HepG2 (cell line): ENCODE measurements at regions not wholly inside any gene's neighbourhood (a gene's known extent, or its start where the extent isn't known, plus 50 kb on each side); places are given as distances from the start of the nearest gene placed in this dataset.

Experiments
- CAMTA2 ChIP-seq: sonication (generic); formaldehyde crosslinking; IDR thresholded peaks from 2 replicates; pipeline ENCODE4 v1.4.0; 2020; ENCODE audit warnings: mild to moderate bottlenecking, missing genetic modification reagents, borderline replicate concordance
- CCDC6 ChIP-seq: sonication (generic); formaldehyde crosslinking; IDR thresholded peaks from 2 replicates; pipeline ENCODE4 v1.8.1; 2022; ENCODE audit warnings: mild to moderate bottlenecking, missing genetic modification reagents, moderate library complexity
- CEBPG ChIP-seq: IDR thresholded peaks from 2 replicates; pipeline ENCODE4 v1.6.1; 2016
- E2F5 ChIP-seq: sonication (generic); formaldehyde crosslinking; conservative IDR thresholded peaks from 2 replicates; pipeline ENCODE4 v1.4.0; 2020; ENCODE audit warnings: missing genetic modification reagents
- FLYWCH1 ChIP-seq: sonication (generic); formaldehyde crosslinking; IDR thresholded peaks from 2 replicates; pipeline ENCODE4 v1.8.1; 2023; ENCODE audit warnings: mild to moderate bottlenecking, missing genetic modification reagents
- FOXJ3 ChIP-seq: sonication (generic); formaldehyde crosslinking; IDR thresholded peaks from 2 replicates; pipeline ENCODE4 v1.4.0; 2020; ENCODE audit warnings: missing genetic modification reagents, mild to moderate bottlenecking, borderline replicate concordance
- HMGXB4 ChIP-seq, 2 experiments: sonication (generic) in 1 of 2; formaldehyde crosslinking in 1 of 2; IDR thresholded peaks; 2 replicates each; pipeline versions ENCODE4 v1.4.0 to v1.6.1; 2018 to 2020; ENCODE audit warnings: missing genetic modification reagents in 2 of 2, borderline replicate concordance in 1 of 2, low read depth in 1 of 2, mild to moderate bottlenecking in 1 of 2, missing biosample characterization in 1 of 2
- HNF4G ChIP-seq, 2 experiments: sonication (generic) in 1 of 2; formaldehyde crosslinking in 1 of 2; IDR thresholded peaks; 2 replicates each; pipeline versions ENCODE4 v1.4.0 to v1.6.1; 2011 to 2020; ENCODE audit warnings: borderline replicate concordance in 2 of 2, low read depth in 2 of 2, mild to moderate bottlenecking in 2 of 2, low read length in 1 of 2, missing genetic modification reagents in 1 of 2, moderate library complexity in 1 of 2
- HNRNPK ChIP-seq: fragments of 200-400 bp; formaldehyde crosslinking; IDR thresholded peaks from 2 replicates; pipeline ENCODE4 v1.6.1; 2018; ENCODE audit warnings: low read length, low read depth, moderate library complexity, mild to moderate bottlenecking; ENCODE audit not compliant: poor library complexity, severe bottlenecking
- KAT8 ChIP-seq: IDR thresholded peaks from 2 replicates; pipeline ENCODE4 v1.6.1; 2016; ENCODE audit warnings: missing genetic modification reagents, missing compliant biosample characterization
- KDM1A ChIP-seq: IDR thresholded peaks from 2 replicates; pipeline ENCODE4 v1.6.1; 2016; ENCODE audit warnings: missing compliant biosample characterization
- KDM6A ChIP-seq: IDR thresholded peaks from 2 replicates; pipeline ENCODE4 v1.6.1; 2016; ENCODE audit warnings: low read depth
- MLLT10 ChIP-seq: sonication (generic); formaldehyde crosslinking; IDR thresholded peaks from 2 replicates; pipeline ENCODE4 v1.4.0; 2020; ENCODE audit warnings: missing genetic modification reagents
- MXI1 ChIP-seq: IDR thresholded peaks from 3 replicates; pipeline ENCODE4 v1.6.1; 2012; ENCODE audit warnings: low read depth, low read length, inconsistent platforms, borderline replicate concordance
- MYNN ChIP-seq: sonication (generic); formaldehyde crosslinking; IDR thresholded peaks from 2 replicates; pipeline ENCODE4 v1.4.0; 2020; ENCODE audit warnings: mild to moderate bottlenecking, low read depth, missing genetic modification reagents
- NCOA2 ChIP-seq: sonication (generic); formaldehyde crosslinking; IDR thresholded peaks from 2 replicates; pipeline ENCODE4 v1.8.0; 2022; ENCODE audit warnings: inconsistent platforms
- NRL ChIP-seq: sonication (generic); formaldehyde crosslinking; IDR thresholded peaks from 2 replicates; pipeline ENCODE4 v1.5.0; 2020; ENCODE audit warnings: missing genetic modification reagents, mild to moderate bottlenecking, moderate library complexity, borderline replicate concordance
- PAF1 ChIP-seq: IDR thresholded peaks from 2 replicates; pipeline ENCODE4 v1.6.1; 2016; ENCODE audit warnings: missing genetic modification reagents, missing compliant biosample characterization
- PPARG ChIP-seq: conservative IDR thresholded peaks from 2 replicates; pipeline ENCODE4 v1.6.1; 2016; ENCODE audit warnings: missing biosample characterization, missing genetic modification reagents
- RAD51 ChIP-seq: fragments of 450-650 bp; IDR thresholded peaks from 2 replicates; pipeline ENCODE4 v1.6.1; 2016; ENCODE audit warnings: borderline replicate concordance
- RARA ChIP-seq: IDR thresholded peaks from 2 replicates; pipeline ENCODE4 v1.6.1; 2016; ENCODE audit warnings: missing genetic modification reagents, missing compliant biosample characterization
- RXRA ChIP-seq: sonication (generic); formaldehyde crosslinking; IDR thresholded peaks from 2 replicates; pipeline ENCODE4 v1.5.1; 2020; ENCODE audit warnings: missing genetic modification reagents
- SMYD3 ChIP-seq: sonication (generic); formaldehyde crosslinking; IDR thresholded peaks from 2 replicates; pipeline ENCODE4 v1.8.1; 2023; ENCODE audit warnings: mild to moderate bottlenecking, missing genetic modification reagents
- TCF12 ChIP-seq, 2 experiments: fragments of 450-650 bp in 1 of 2; sonication (generic) in 1 of 2; formaldehyde crosslinking in 1 of 2; IDR thresholded peaks; 2 replicates each; pipeline versions ENCODE4 v1.6.1 to v1.8.0; 2017 to 2022; ENCODE audit warnings: antibody characterized with exemption in 1 of 2, mild to moderate bottlenecking in 1 of 2, missing genetic modification reagents in 1 of 2, moderate library complexity in 1 of 2
- ZBTB38 ChIP-seq: sonication (generic); formaldehyde crosslinking; IDR thresholded peaks from 2 replicates; pipeline ENCODE4 v1.5.1; 2020; ENCODE audit warnings: mild to moderate bottlenecking, missing genetic modification reagents
- ZNF33B ChIP-seq: sonication (generic); formaldehyde crosslinking; IDR thresholded peaks from 2 replicates; pipeline ENCODE4 v1.5.1; 2020; ENCODE audit warnings: mild to moderate bottlenecking, missing genetic modification reagents
- ZNF550 ChIP-seq: sonication (generic); formaldehyde crosslinking; IDR thresholded peaks from 2 replicates; pipeline ENCODE4 v1.4.0; 2020; ENCODE audit warnings: mild to moderate bottlenecking, missing genetic modification reagents, borderline replicate concordance
- ZNF761 ChIP-seq: sonication (generic); formaldehyde crosslinking; conservative IDR thresholded peaks from 2 replicates; pipeline ENCODE4 v1.4.0; 2020; ENCODE audit warnings: mild to moderate bottlenecking, missing genetic modification reagents
- ZNF766 ChIP-seq: sonication (generic); formaldehyde crosslinking; IDR thresholded peaks from 2 replicates; pipeline ENCODE4 v1.5.0; 2020; ENCODE audit warnings: missing genetic modification reagents, borderline replicate concordance
- ZNF790 ChIP-seq: sonication (generic); formaldehyde crosslinking; IDR thresholded peaks from 2 replicates; pipeline ENCODE4 v1.8.0; 2022; ENCODE audit warnings: missing genetic modification reagents, mild to moderate bottlenecking, borderline replicate concordance

- TF ChIP-seq KDM1A, result no peak
- peak; percentile 88 for TF ChIP-seq CEBPG (CRISPR knock-in tag)
- TF ChIP-seq ZNF761 (CRISPR knock-in tag), result no peak
- peak; percentile 67 for TF ChIP-seq HNF4G (IDR thresholded peaks at IDR 0.05; ENCODE audit: borderline replicate concordance, low read depth, low read length)
- TF ChIP-seq HNF4G (CRISPR knock-in tag; IDR thresholded peaks at IDR 0.05; ENCODE audit: borderline replicate concordance, low read depth), result no peak
- no peak for TF ChIP-seq ZNF790 (CRISPR knock-in tag)
- no peak for TF ChIP-seq KAT8 (CRISPR knock-in tag)
- TF ChIP-seq KDM6A (CRISPR knock-in tag), result no peak
- TF ChIP-seq HMGXB4 (CRISPR knock-in tag; IDR thresholded peaks at IDR 0.05; ENCODE audit: borderline replicate concordance in 1 of 2, low read depth in 1 of 2), result no peak
- no peak for TF ChIP-seq NCOA2 (CRISPR knock-in tag)
- TF ChIP-seq ZNF550, result no peak
- no peak for TF ChIP-seq PAF1 (CRISPR knock-in tag)
- TF ChIP-seq PPARG (CRISPR knock-in tag), result peak; percentile 97
- no peak for TF ChIP-seq CAMTA2 (CRISPR knock-in tag)
- no peak for TF ChIP-seq SMYD3 (CRISPR knock-in tag)
- no peak for TF ChIP-seq MLLT10
- TF ChIP-seq HNRNPK, result no peak
- TF ChIP-seq FOXJ3 (CRISPR knock-in tag), result no peak
- no peak for TF ChIP-seq MYNN (CRISPR knock-in tag)
- no peak for TF ChIP-seq ZBTB38 (CRISPR knock-in tag)
- no peak for TF ChIP-seq ZNF33B (CRISPR knock-in tag)
- TF ChIP-seq MXI1, result no peak
- no peak for TF ChIP-seq TCF12 (IDR thresholded peaks at IDR 0.05)
- no peak for TF ChIP-seq TCF12 (CRISPR knock-in tag; IDR thresholded peaks at IDR 0.05)
- no peak for TF ChIP-seq RAD51
- no peak for TF ChIP-seq FLYWCH1 (CRISPR knock-in tag)
- TF ChIP-seq NRL (CRISPR knock-in tag), result no peak
- no peak for TF ChIP-seq ZNF766 (CRISPR knock-in tag)
- no peak; the same call in 1 of the 2 replicates for TF ChIP-seq RXRA (CRISPR knock-in tag)
- TF ChIP-seq CCDC6 (CRISPR knock-in tag), result no peak
- TF ChIP-seq E2F5 (CRISPR knock-in tag), result no peak
- 0 out of 2 replicates have a peak, but pooled peaks have one; percentile 36 for TF ChIP-seq RARA
These were observed 57.0 kb upstream of the PLAC8 start (continued) for GRCh38 chr4:83171436-83172039.
